GM04504 (cell line): ENCODE measurements at regions not wholly inside any gene's neighbourhood (a gene's known extent, or its start where the extent isn't known, plus 50 kb on each side); places are given as distances from the start of the nearest gene placed in this dataset.
"Not testable (repeated sequence)": the region's sequence is repeated elsewhere in the genome, so short reads cannot be mapped to it uniquely, and the experiment has no call there.

Source experiments
- DNase-seq: peaks from one replicate; pipeline ENCODE4 v3.0.0-alpha.2; 2012; ENCODE audit warnings: low read depth

- DNase-seq = no peak
Observed at GRCh38 chr17:71550675-71551074, 570.1 kb upstream of the SOX9 start.

- DNase-seq = no peak
Observed at GRCh38 chr17:71553381-71553780, 567.4 kb upstream of the SOX9 start.

GRCh38 chr17:71558901-71559300 lies 561.9 kb upstream of the SOX9 start:
- no peak for DNase-seq

GRCh38 chr17:71572343-71572742 lies 548.5 kb upstream of the SOX9 start:
- no peak for DNase-seq

- no peak for DNase-seq
Observed at GRCh38 chr17:71578446-71578845, 542.4 kb upstream of the SOX9 start.

GRCh38 chr17:71580220-71580619 lies 540.6 kb upstream of the SOX9 start:
- DNase-seq = no peak

GRCh38 chr17:71585540-71585939 lies 535.3 kb upstream of the SOX9 start:
- no peak for DNase-seq

GRCh38 chr17:71592431-71592830 lies 528.4 kb upstream of the SOX9 start:
- no peak for DNase-seq

GRCh38 chr17:71593078-71593477 lies 527.7 kb upstream of the SOX9 start:
- DNase-seq = no peak

GRCh38 chr17:71599583-71599982 lies 521.2 kb upstream of the SOX9 start:
- DNase-seq = not testable (repeated sequence)

GRCh38 chr17:71600137-71600789 lies 520.6 kb upstream of the SOX9 start:
- DNase-seq = no peak

- no peak for DNase-seq
Observed at GRCh38 chr17:71601894-71602504, 518.8 kb upstream of the SOX9 start.

- no peak for DNase-seq
Observed at GRCh38 chr17:71613996-71614395, 506.8 kb upstream of the SOX9 start.

- DNase-seq = no peak
Observed at GRCh38 chr17:71615820-71616219, 505.0 kb upstream of the SOX9 start.

- not testable (repeated sequence) for DNase-seq
Observed at GRCh38 chr17:71617767-71618166, 503.1 kb upstream of the SOX9 start.

GRCh38 chr17:71625330-71625729 lies 495.5 kb upstream of the SOX9 start:
- DNase-seq = no peak

- DNase-seq = no peak
Observed at GRCh38 chr17:71628306-71628705, 492.5 kb upstream of the SOX9 start.

- no peak for DNase-seq
Observed at GRCh38 chr17:71631483-71631882, 489.3 kb upstream of the SOX9 start.

- no peak for DNase-seq
Observed at GRCh38 chr17:71632328-71632727, 488.5 kb upstream of the SOX9 start.

GRCh38 chr17:71633391-71633849 lies 487.4 kb upstream of the SOX9 start:
- peak; percentile 79 for DNase-seq

GRCh38 chr17:71634376-71634775 lies 486.4 kb upstream of the SOX9 start:
- no peak for DNase-seq

GRCh38 chr17:71635187-71635586 lies 485.6 kb upstream of the SOX9 start:
- no peak for DNase-seq

- no peak for DNase-seq
Observed at GRCh38 chr17:71636644-71637043, 484.2 kb upstream of the SOX9 start.

GRCh38 chr17:71638668-71639067 lies 482.2 kb upstream of the SOX9 start:
- DNase-seq = no peak
